ENCODE measurements at regions not wholly inside any gene's neighbourhood (a gene's known extent, or its start where the extent isn't known, plus 50 kb on each side); places are given as distances from the start of the nearest gene placed in this dataset.

- no peak for TF ChIP-seq CTCF (IDR thresholded peaks at IDR 0.05)
- no peak for TF ChIP-seq POLR2A (IDR thresholded peaks at IDR 0.05)
These were observed 418.3 kb upstream of the CDIN1 start for GRCh38 chr15:36161108-36161507.
